Endodermal cell (in vitro differentiated cells): ENCODE measurements at regions not wholly inside any gene's neighbourhood (a gene's known extent, or its start where the extent isn't known, plus 50 kb on each side); places are given as distances from the start of the nearest gene placed in this dataset.

Experiments
- DNase-seq: peaks from one replicate; pipeline ENCODE4 v3.0.0-alpha.2; 2017
- H3K27ac ChIP-seq: 2 replicates; pipeline ENCODE4 v1.5.1; 2013; ENCODE audit warnings: mild to moderate bottlenecking, low read depth, low read length, moderate library complexity
- H3K27me3 ChIP-seq: 2 replicates; pipeline ENCODE4 v1.6.1; 2013; ENCODE audit warnings: mild to moderate bottlenecking, low read length, moderate library complexity; ENCODE audit not compliant: insufficient read depth, control insufficient read depth, poor library complexity, severe bottlenecking
- H3K36me3 ChIP-seq: 2 replicates; pipeline ENCODE4 v1.7.0; 2013; ENCODE audit warnings: mild to moderate bottlenecking, low read length, moderate library complexity; ENCODE audit not compliant: control insufficient read depth, insufficient read depth
- H3K4me1 ChIP-seq: one replicate; pipeline ENCODE4 v1.7.0; 2013; ENCODE audit warnings: low read length; ENCODE audit not compliant: control insufficient read depth, insufficient read depth
- H3K4me3 ChIP-seq: 2 replicates; pipeline ENCODE4 v1.5.1; 2013; ENCODE audit warnings: mild to moderate bottlenecking, low read length, moderate library complexity
- H3K9ac ChIP-seq: 2 replicates; pipeline ENCODE4 v1.6.1; 2013; ENCODE audit warnings: mild to moderate bottlenecking, low read length, moderate library complexity; ENCODE audit not compliant: poor library complexity, severe bottlenecking; ENCODE audit errors: extremely low read depth
- H3K9me3 ChIP-seq: 2 replicates; pipeline ENCODE4 v1.6.1; 2013; ENCODE audit warnings: mild to moderate bottlenecking, low read length, moderate library complexity; ENCODE audit not compliant: control insufficient read depth
- H3K27ac Mint-ChIP-seq: 2 replicates; pipeline ENCODE4 v1.8.0; 2020; ENCODE audit warnings: mixed read lengths
- H3K27me3 Mint-ChIP-seq: 2 replicates; pipeline ENCODE4 v1.8.0; 2021; ENCODE audit warnings: mild to moderate bottlenecking, mixed read lengths; ENCODE audit not compliant: insufficient read depth
- H3K36me3 Mint-ChIP-seq: 2 replicates; pipeline ENCODE4 v1.8.0; 2020; ENCODE audit warnings: low read depth, mixed read lengths
- H3K4me1 Mint-ChIP-seq: 2 replicates; pipeline ENCODE4 v1.8.0; 2020; ENCODE audit warnings: mixed read lengths
- H3K4me3 Mint-ChIP-seq: 2 replicates; pipeline ENCODE4 v1.8.0; 2020; ENCODE audit warnings: mild to moderate bottlenecking, moderate library complexity, mixed read lengths
- H3K9me3 Mint-ChIP-seq: 2 replicates; pipeline ENCODE4 v1.8.0; 2020; ENCODE audit warnings: mild to moderate bottlenecking, mixed read lengths
- CTCF ChIP-seq: fragments of 200-600 bp; sonication (generic); conservative IDR thresholded peaks from 2 replicates; pipeline ENCODE4 v1.5.0; 2021; ENCODE audit warnings: antibody characterized with exemption, mild to moderate bottlenecking
- WGBS, 2 experiments: methylation state at CpG; one replicate each; pipeline versions ENCODE4 v1.1.5 to v1.1.7; 2013; ENCODE audit warnings: missing lambda C conversion rate in 2 of 2, mixed read lengths in 1 of 2; ENCODE audit not compliant: insufficient coverage in 1 of 2, insufficient read length in 1 of 2; 5-methylcytosine and 5-hydroxymethylcytosine counted together

- Mint-ChIP-seq H3K27me3 (peaks cover 34% of the 10 kb centered on the region), H3K27ac (peak overlapping the region; percentile 48), H3K9me3 (peaks cover 20% of the 10 kb centered on the region), H3K4me3 (peak overlapping the region; percentile 13), H3K4me1 (peaks cover 25% of the 10 kb centered on the region), H3K36me3 (no peaks in the 10 kb centered on the region)
- Histone ChIP-seq H3K36me3 (no peaks in the 10 kb centered on the region), H3K27ac (no peak overlapping the region), H3K9me3 (peaks cover 10% of the 10 kb centered on the region), H3K9ac (no peak overlapping the region), H3K4me1 (peaks cover 5% of the 10 kb centered on the region), H3K27me3 (no peaks in the 10 kb centered on the region), H3K4me3 (no peak overlapping the region)
- DNase-seq, result no peak
- 94% methylated on average over 8 to 12 of the region's 12 CpGs for WGBS, 2 experiments
- no peak for TF ChIP-seq CTCF
Observed at GRCh38 chr13:111864566-111864965, 202.4 kb upstream of the SOX1 start.

- Histone ChIP-seq H3K36me3 (no peaks in the 10 kb centered on the region), H3K27ac (no peak overlapping the region), H3K27me3 (no peaks in the 10 kb centered on the region), H3K9ac (no peak overlapping the region), H3K4me1 (peaks cover 5% of the 10 kb centered on the region), H3K9me3 (peaks cover 10% of the 10 kb centered on the region), H3K4me3 (no peak overlapping the region)
- H3K27me3 Mint-ChIP-seq, result peaks cover 34% of the 10 kb centered on the region
- peak overlapping the region; percentile 13 for H3K4me3 Mint-ChIP-seq
- no peak for TF ChIP-seq CTCF
- peaks cover 25% of the 10 kb centered on the region for H3K4me1 Mint-ChIP-seq
- WGBS, 2 experiments, result 55 to 77% methylated on average over 4 to 7 of the region's 7 CpGs
- no peaks in the 10 kb centered on the region for H3K36me3 Mint-ChIP-seq
- H3K27ac Mint-ChIP-seq, result peak overlapping the region; percentile 48
- peaks cover 20% of the 10 kb centered on the region for H3K9me3 Mint-ChIP-seq
- peak; percentile 70 for DNase-seq
Observed at GRCh38 chr13:111865046-111865445, 201.9 kb upstream of the SOX1 start.

GRCh38 chr13:111865826-111866225, 201.1 kb upstream of the SOX1 start:
- Histone ChIP-seq H3K9me3 (peaks cover 10% of the 10 kb centered on the region), H3K27me3 (no peaks in the 10 kb centered on the region), H3K27ac (no peak overlapping the region), H3K4me1 (peaks cover 5% of the 10 kb centered on the region), H3K36me3 (no peaks in the 10 kb centered on the region), H3K9ac (no peak overlapping the region), H3K4me3 (no peak overlapping the region)
- no peak overlapping the region for H3K27ac Mint-ChIP-seq
- WGBS, 2 experiments, result 94% methylated on average over 8 of the region's 8 CpGs; no CpG with 5 or more reads in 1 of the 2 experiments
- H3K4me1 Mint-ChIP-seq, result peaks cover 25% of the 10 kb centered on the region
- H3K9me3 Mint-ChIP-seq, result peaks cover 15% of the 10 kb centered on the region
- no peaks in the 10 kb centered on the region for H3K36me3 Mint-ChIP-seq
- no peak for DNase-seq
- no peak for TF ChIP-seq CTCF
- H3K4me3 Mint-ChIP-seq, result no peak overlapping the region
- H3K27me3 Mint-ChIP-seq, result peaks cover 31% of the 10 kb centered on the region
